NCI-H2227 treated with DMSO at 0.1 percent for 48 hours (cell line): ENCODE measurements at regions not wholly inside any gene's neighbourhood (a gene's known extent, or its start where the extent isn't known, plus 50 kb on each side); places are given as distances from the start of the nearest gene placed in this dataset.
"Not testable (repeated sequence)": the region's sequence is repeated elsewhere in the genome, so short reads cannot be mapped to it uniquely, and the experiment has no call there.

Experiments used
- DNase-seq: peaks from one replicate; lab custom pipeline; 2025; lab: John Stamatoyannopoulos, UW

GRCh38 chr22:48306785-48307510, 1520.7 kb downstream of the BRD1 start:
- DNase-seq: no peak

- no peak for DNase-seq
These were observed 1521.4 kb downstream of the BRD1 start for GRCh38 chr22:48306284-48306683.

- DNase-seq: no peak
These were observed 1521.9 kb downstream of the BRD1 start for GRCh38 chr22:48305726-48306235.

- DNase-seq: no peak
These were observed 1524.3 kb downstream of the BRD1 start for GRCh38 chr22:48303369-48303725.

- no peak for DNase-seq
These were observed 1524.9 kb downstream of the BRD1 start for GRCh38 chr22:48302657-48303368.

GRCh38 chr22:48301908-48302307, 1525.8 kb downstream of the BRD1 start:
- DNase-seq: no peak

GRCh38 chr22:48301421-48301820, 1526.3 kb downstream of the BRD1 start:
- DNase-seq: no peak

- DNase-seq: no peak
These were observed 1526.8 kb downstream of the BRD1 start for GRCh38 chr22:48300877-48301276.

- no peak for DNase-seq
These were observed 1527.9 kb downstream of the BRD1 start for GRCh38 chr22:48299801-48300200.

- DNase-seq: no peak
These were observed 1528.5 kb downstream of the BRD1 start for GRCh38 chr22:48299124-48299523.

- no peak for DNase-seq
These were observed 1530.4 kb downstream of the BRD1 start for GRCh38 chr22:48297296-48297695.

GRCh38 chr22:48289954-48290353, 1527.5 kb downstream of the TBC1D22A start:
- not testable (repeated sequence) for DNase-seq

- no peak for DNase-seq
These were observed 1526.0 kb downstream of the TBC1D22A start for GRCh38 chr22:48288376-48288940.

GRCh38 chr22:48287031-48287430, 1524.6 kb downstream of the TBC1D22A start:
- DNase-seq: no peak

- no peak for DNase-seq
These were observed 1522.2 kb downstream of the TBC1D22A start for GRCh38 chr22:48284671-48285070.

- no peak for DNase-seq
These were observed 1520.4 kb downstream of the TBC1D22A start for GRCh38 chr22:48282804-48283203.

- no peak for DNase-seq
These were observed 1517.0 kb downstream of the TBC1D22A start for GRCh38 chr22:48279461-48279756.

GRCh38 chr22:48278620-48279460, 1516.4 kb downstream of the TBC1D22A start:
- DNase-seq: no peak

GRCh38 chr22:48277868-48278581, 1515.6 kb downstream of the TBC1D22A start:
- no peak for DNase-seq

GRCh38 chr22:48276994-48277867, 1514.8 kb downstream of the TBC1D22A start:
- DNase-seq: no peak

GRCh38 chr22:48275412-48275811, 1513.0 kb downstream of the TBC1D22A start:
- DNase-seq: no peak
